C4-2B (cell line): ENCODE measurements at regions not wholly inside any gene's neighbourhood (a gene's known extent, or its start where the extent isn't known, plus 50 kb on each side); places are given as distances from the start of the nearest gene placed in this dataset.
"Not testable (repeated sequence)": the region's sequence is repeated elsewhere in the genome, so short reads cannot be mapped to it uniquely, and the experiment has no call there.

Source experiments
- H3K27ac ChIP-seq: fragments of 450-650 bp; 2 replicates; pipeline ENCODE4 v1.5.1; 2017
- CTCF ChIP-seq: fragments of 450-650 bp; conservative IDR thresholded peaks from 2 replicates; pipeline ENCODE4 v1.5.1; 2017; ENCODE audit warnings: mild to moderate bottlenecking
- ZFX ChIP-seq: fragments of 450-650 bp; IDR thresholded peaks from 2 replicates; pipeline ENCODE4 v1.6.1; 2017

- TF ChIP-seq ZFX (no peak), CTCF (no peak)
Observed at GRCh38 chr7:12927635-12928434, 240.4 kb downstream of the ARL4A start.

GRCh38 chr7:12929476-12930140 lies 242.2 kb downstream of the ARL4A start:
- TF ChIP-seq CTCF (no peak), ZFX (no peak)
- no peak overlapping the region for H3K27ac ChIP-seq

More at GRCh38 chr7:12927635-12928434, 240.4 kb downstream of the ARL4A start:
- no peak overlapping the region for H3K27ac ChIP-seq

- H3K27ac ChIP-seq = no peak overlapping the region
- TF ChIP-seq CTCF = no peak
- no peak for TF ChIP-seq ZFX
Observed at GRCh38 chr7:12930534-12930933, 243.1 kb downstream of the ARL4A start.

GRCh38 chr7:12931465-12931864 lies 244.0 kb downstream of the ARL4A start:
- H3K27ac ChIP-seq = not testable (repeated sequence)

- TF ChIP-seq ZFX = no peak
- no peak for TF ChIP-seq CTCF
- no peak overlapping the region for H3K27ac ChIP-seq
Observed at GRCh38 chr7:12939694-12940093, 252.3 kb downstream of the ARL4A start.

- TF ChIP-seq CTCF (no peak), ZFX (no peak)
- H3K27ac ChIP-seq = no peak overlapping the region
Observed at GRCh38 chr7:12941512-12941911, 254.1 kb downstream of the ARL4A start.

GRCh38 chr7:12942609-12943008 lies 255.2 kb downstream of the ARL4A start:
- no peak for TF ChIP-seq ZFX
- TF ChIP-seq CTCF = no peak
- no peak overlapping the region for H3K27ac ChIP-seq

- TF ChIP-seq ZFX = no peak
- no peak for TF ChIP-seq CTCF
Observed at GRCh38 chr7:12943781-12944180, 256.3 kb downstream of the ARL4A start.

More at GRCh38 chr7:12943781-12944180, 256.3 kb downstream of the ARL4A start:
- H3K27ac ChIP-seq = no peak overlapping the region
